Skeletal muscle satellite cell (primary cell): ENCODE measurements at regions not wholly inside any gene's neighbourhood (a gene's known extent, or its start where the extent isn't known, plus 50 kb on each side); places are given as distances from the start of the nearest gene placed in this dataset.

Experiments used
- H3K27me3 ChIP-seq: 2 replicates; pipeline ENCODE4 v1.7.0; 2013; ENCODE audit warnings: low read length; ENCODE audit not compliant: control insufficient read depth, insufficient read depth
- H3K36me3 ChIP-seq: 2 replicates; pipeline ENCODE4 v1.7.0; 2013; ENCODE audit warnings: mild to moderate bottlenecking, control low read depth, low read length; ENCODE audit not compliant: insufficient read depth
- H3K4me1 ChIP-seq: 2 replicates; pipeline ENCODE4 v1.7.0; 2013; ENCODE audit warnings: low read length; ENCODE audit not compliant: control insufficient read depth, insufficient read depth
- H3K4me2 ChIP-seq: 2 replicates; pipeline ENCODE4 v1.7.0; 2013; ENCODE audit warnings: mild to moderate bottlenecking, low read length
- H3K4me3 ChIP-seq: 2 replicates; pipeline ENCODE4 v1.7.0; 2013; ENCODE audit warnings: low read length
- H3K9ac ChIP-seq: 2 replicates; pipeline ENCODE4 v1.7.0; 2013; ENCODE audit warnings: mild to moderate bottlenecking, low read depth, low read length, moderate library complexity
- H3K9me3 ChIP-seq: replicated peaks from 2 replicates; pipeline ENCODE4 v1.7.0; 2013; ENCODE audit warnings: mild to moderate bottlenecking, control low read depth, low read length

- Histone ChIP-seq H3K9ac (no peak overlapping the region), H3K4me3 (no peak overlapping the region), H3K36me3 (no peaks in the 10 kb centered on the region), H3K9me3 (no peaks in the 10 kb centered on the region), H3K27me3 (no peaks in the 10 kb centered on the region), H3K4me2 (no peak overlapping the region), H3K4me1 (no peaks in the 10 kb centered on the region)
These were observed 598.4 kb upstream of the SOX9 start for GRCh38 chr17:71522383-71522782.

- H3K4me2 ChIP-seq: no peak overlapping the region
- H3K27me3 ChIP-seq: no peaks in the 10 kb centered on the region
- no peaks in the 10 kb centered on the region for H3K9me3 ChIP-seq
- H3K36me3 ChIP-seq: no peaks in the 10 kb centered on the region
- no peak overlapping the region for H3K4me3 ChIP-seq
- H3K9ac ChIP-seq: no peak overlapping the region
- no peaks in the 10 kb centered on the region for H3K4me1 ChIP-seq
These were observed 593.5 kb upstream of the SOX9 start for GRCh38 chr17:71527311-71527710.

- H3K4me2 ChIP-seq: no peak overlapping the region
- H3K9ac ChIP-seq: no peak overlapping the region
- H3K9me3 ChIP-seq: no peaks in the 10 kb centered on the region
- H3K27me3 ChIP-seq: no peaks in the 10 kb centered on the region
- H3K4me3 ChIP-seq: no peak overlapping the region
- no peaks in the 10 kb centered on the region for H3K4me1 ChIP-seq
- H3K36me3 ChIP-seq: no peaks in the 10 kb centered on the region
These were observed 592.6 kb upstream of the SOX9 start for GRCh38 chr17:71528210-71528609.

- no peaks in the 10 kb centered on the region for H3K27me3 ChIP-seq
- no peaks in the 10 kb centered on the region for H3K36me3 ChIP-seq
- H3K4me1 ChIP-seq: no peaks in the 10 kb centered on the region
- H3K4me2 ChIP-seq: no peak overlapping the region
- no peak overlapping the region for H3K9ac ChIP-seq
- H3K4me3 ChIP-seq: no peak overlapping the region
- H3K9me3 ChIP-seq: no peaks in the 10 kb centered on the region
These were observed 590.6 kb upstream of the SOX9 start for GRCh38 chr17:71530248-71530647.

DNA sequence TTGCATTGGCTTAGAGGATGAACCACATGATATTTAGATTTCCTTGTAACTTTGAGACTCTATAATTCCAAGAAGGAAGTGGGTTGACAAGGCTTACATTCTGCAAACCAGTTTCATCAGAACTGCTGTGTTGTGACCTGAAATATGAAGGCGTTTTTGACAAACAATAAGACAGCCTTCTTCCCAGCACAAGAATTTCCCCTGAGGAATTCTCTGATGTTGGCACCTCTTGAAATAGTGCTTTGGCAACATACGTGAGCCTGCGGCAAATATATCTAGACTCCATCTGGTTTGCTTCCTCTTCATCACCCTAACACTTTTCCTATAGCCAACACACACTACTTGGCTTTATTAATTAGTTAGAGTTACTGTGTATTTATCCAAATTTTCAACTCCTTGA, 585.5 kb upstream of the SOX9 start:
- Histone ChIP-seq H3K9me3 (no peaks in the 10 kb centered on the region), H3K4me1 (no peaks in the 10 kb centered on the region), H3K9ac (no peak overlapping the region), H3K4me3 (no peak overlapping the region), H3K4me2 (no peak overlapping the region), H3K27me3 (no peaks in the 10 kb centered on the region), H3K36me3 (no peaks in the 10 kb centered on the region)

- H3K4me3 ChIP-seq: no peak overlapping the region
- H3K27me3 ChIP-seq: no peaks in the 10 kb centered on the region
- no peak overlapping the region for H3K9ac ChIP-seq
- H3K36me3 ChIP-seq: no peaks in the 10 kb centered on the region
- no peaks in the 10 kb centered on the region for H3K4me1 ChIP-seq
- H3K4me2 ChIP-seq: no peak overlapping the region
- H3K9me3 ChIP-seq: no peaks in the 10 kb centered on the region
These were observed 574.4 kb upstream of the SOX9 start for GRCh38 chr17:71546419-71546818.

DNA sequence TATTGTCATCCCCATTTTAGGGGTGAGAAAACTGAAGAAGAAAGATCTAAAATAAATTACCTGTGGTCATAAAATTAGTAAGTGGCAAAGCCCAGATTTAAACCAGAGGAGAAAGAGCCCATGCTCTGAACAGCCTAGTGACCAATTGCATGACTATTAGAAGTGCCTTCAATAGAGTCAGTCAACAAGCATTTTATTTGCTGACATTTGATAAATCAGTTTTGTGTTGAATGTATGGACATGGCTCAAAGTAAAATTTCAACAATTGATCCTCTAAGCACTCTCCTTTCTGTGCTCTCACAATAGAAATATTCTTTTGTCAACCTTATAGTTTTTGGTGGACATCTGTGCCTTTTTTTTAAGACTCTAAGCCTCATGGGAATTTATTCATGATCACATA, 572.9 kb upstream of the SOX9 start:
- Histone ChIP-seq H3K36me3 (no peaks in the 10 kb centered on the region), H3K9ac (no peak overlapping the region), H3K9me3 (no peaks in the 10 kb centered on the region), H3K27me3 (no peaks in the 10 kb centered on the region), H3K4me2 (no peak overlapping the region), H3K4me1 (no peaks in the 10 kb centered on the region), H3K4me3 (no peak overlapping the region)

DNA sequence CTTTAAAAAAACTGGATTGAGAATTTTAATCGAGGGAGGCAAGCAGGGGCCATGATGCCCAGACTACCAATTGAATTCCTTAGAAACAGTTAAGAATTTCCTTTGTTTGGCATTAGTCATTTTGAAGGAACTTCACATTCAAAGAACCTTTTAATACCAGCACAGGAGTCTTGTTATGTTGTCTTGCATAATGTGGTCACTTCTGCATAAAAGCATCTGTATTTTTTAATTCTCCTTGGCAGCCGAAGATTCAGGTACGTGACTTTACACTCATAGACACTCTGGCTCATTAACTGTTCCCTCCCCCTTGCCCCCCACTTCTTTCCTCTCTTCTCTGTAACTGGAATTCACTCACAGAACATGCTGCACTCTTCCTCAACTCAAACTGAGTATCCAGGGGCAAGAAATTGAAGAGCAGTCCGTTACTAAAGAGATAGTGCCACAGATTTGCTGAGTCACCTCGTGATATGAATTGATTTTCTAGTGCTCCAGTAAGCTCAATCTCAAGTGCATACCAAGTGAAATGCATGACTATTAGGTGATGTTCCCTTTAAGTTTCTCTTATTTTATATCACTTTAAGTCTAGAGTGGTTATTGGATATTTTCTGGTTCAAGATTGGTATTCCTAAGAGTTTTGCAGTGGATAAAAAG, 572.2 kb upstream of the SOX9 start:
- Histone ChIP-seq H3K9me3 (no peaks in the 10 kb centered on the region), H3K4me2 (no peak overlapping the region), H3K36me3 (no peaks in the 10 kb centered on the region), H3K4me1 (no peaks in the 10 kb centered on the region), H3K4me3 (no peak overlapping the region), H3K9ac (no peak overlapping the region), H3K27me3 (no peaks in the 10 kb centered on the region)

DNA sequence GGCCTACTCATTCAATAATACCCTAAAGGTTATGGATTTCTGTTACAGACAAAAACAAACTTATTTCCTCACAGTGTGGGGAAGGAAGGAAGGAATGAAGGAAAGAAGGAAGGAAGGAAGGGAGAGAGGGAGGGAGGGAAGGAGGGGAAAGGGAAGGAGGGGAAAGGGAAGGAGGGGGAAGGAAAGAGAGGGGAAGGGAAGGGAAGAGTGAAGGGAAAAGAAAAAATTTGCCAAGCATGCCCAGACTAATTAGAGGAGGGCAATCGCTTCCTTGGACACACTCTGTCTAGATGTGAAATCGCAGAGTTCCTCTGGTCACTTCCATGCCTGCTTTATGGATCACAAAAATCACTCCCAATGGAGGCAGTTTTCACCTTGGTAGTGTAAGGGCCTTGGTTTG, 570.1 kb upstream of the SOX9 start:
- Histone ChIP-seq H3K4me2 (no peak overlapping the region), H3K36me3 (no peaks in the 10 kb centered on the region), H3K4me1 (no peaks in the 10 kb centered on the region), H3K27me3 (no peaks in the 10 kb centered on the region), H3K9ac (no peak overlapping the region), H3K9me3 (no peaks in the 10 kb centered on the region), H3K4me3 (no peak overlapping the region)

DNA sequence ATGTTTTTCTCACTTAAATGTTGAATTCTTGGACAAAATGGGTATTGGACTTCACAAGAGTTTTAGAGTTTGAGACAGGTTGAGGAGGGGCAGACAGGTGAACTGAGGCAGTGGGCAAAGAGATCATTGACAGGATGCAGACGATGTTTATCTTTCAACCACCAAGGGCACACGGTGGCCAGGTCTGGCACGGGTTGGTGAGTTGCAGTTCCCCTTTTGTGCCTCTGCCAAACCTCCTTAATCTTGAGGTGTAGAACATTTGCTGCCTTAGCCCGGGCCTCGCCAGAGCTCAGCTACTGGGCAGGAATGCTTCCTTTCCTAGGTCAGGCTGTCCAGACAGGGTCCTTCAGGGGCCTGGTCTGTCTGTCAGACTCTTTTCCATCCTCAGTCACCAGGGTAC, 567.4 kb upstream of the SOX9 start:
- Histone ChIP-seq H3K9me3 (no peaks in the 10 kb centered on the region), H3K4me3 (no peak overlapping the region), H3K27me3 (no peaks in the 10 kb centered on the region)

GRCh38 chr17:71558901-71559300, 561.9 kb upstream of the SOX9 start:
- Histone ChIP-seq H3K4me3 (no peak overlapping the region), H3K4me2 (no peak overlapping the region), H3K36me3 (no peaks in the 10 kb centered on the region), H3K9me3 (no peaks in the 10 kb centered on the region), H3K4me1 (no peaks in the 10 kb centered on the region), H3K27me3 (no peaks in the 10 kb centered on the region), H3K9ac (no peak overlapping the region)

More for the DNA sequence above, 567.4 kb upstream of the SOX9 start:
- Histone ChIP-seq H3K4me1 (no peaks in the 10 kb centered on the region), H3K4me2 (no peak overlapping the region), H3K36me3 (no peaks in the 10 kb centered on the region), H3K9ac (no peak overlapping the region)

DNA sequence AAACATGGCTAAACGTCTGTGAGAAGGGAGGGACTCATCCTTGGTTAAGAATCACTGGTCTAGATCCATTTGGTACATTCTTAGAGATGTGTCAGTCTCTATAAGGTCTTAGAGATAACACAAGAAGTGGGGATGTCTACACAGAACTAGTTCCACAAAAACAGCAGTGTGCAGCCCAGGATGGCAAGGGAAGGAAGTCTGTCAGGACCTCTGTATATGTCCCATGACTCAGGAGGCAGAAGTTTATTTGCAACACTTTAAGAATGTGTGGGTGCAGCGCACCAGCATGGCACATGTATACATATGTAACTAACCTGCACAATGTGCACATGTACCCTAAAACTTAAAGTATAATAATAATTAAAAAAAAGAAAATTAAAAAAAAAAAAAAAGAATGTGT, 548.5 kb upstream of the SOX9 start:
- no peak overlapping the region for H3K4me2 ChIP-seq
- H3K27me3 ChIP-seq: no peaks in the 10 kb centered on the region
- no peaks in the 10 kb centered on the region for H3K36me3 ChIP-seq
- H3K9me3 ChIP-seq: no peaks in the 10 kb centered on the region
- H3K4me1 ChIP-seq: no peaks in the 10 kb centered on the region
- H3K9ac ChIP-seq: no peak overlapping the region
- H3K4me3 ChIP-seq: no peak overlapping the region
